HG03575 (cell line): ENCODE measurements at regions not wholly inside any gene's neighbourhood (a gene's known extent, or its start where the extent isn't known, plus 50 kb on each side); places are given as distances from the start of the nearest gene placed in this dataset.

Experiments
- ATAC-seq: cut with Tn5 transposase; IDR thresholded peaks from one replicate; pipeline ENCODE4 v1.9.1; 2021; ENCODE audit not compliant: unreplicated experiment, insufficient number of reproducible peaks, low FRiP score; ENCODE audit errors: extremely low read depth

DNA sequence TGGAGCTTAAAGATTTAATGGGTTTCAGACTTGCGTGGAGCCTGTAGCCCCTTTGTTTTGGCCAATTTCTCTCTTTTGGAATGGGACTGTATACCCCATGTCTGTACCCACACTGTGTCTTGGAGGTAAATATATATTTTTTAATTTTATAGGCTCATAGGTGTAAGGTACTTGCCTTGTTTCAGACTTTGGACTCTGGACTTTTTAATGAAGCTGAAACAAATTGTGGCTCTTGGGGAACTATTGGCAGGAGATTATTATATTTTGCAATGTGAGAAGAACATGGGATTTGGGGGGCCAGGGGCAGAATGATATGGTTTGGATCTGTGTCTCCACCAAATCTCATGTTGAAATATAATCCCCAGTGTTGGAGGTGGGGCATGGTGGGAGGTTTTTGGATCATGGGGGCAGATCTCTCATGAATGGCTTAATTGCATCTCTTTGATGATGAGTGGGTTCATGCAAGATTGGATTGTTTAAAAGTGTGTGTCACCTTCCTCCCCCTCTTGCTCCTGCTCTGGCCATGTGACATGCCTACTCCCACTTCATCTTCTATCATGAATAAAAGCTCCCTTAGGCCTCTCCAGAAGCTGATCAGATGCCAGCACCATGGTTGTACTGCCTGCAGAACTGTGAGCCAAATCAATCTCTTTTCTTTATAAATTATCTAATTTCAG, 74.1 kb upstream of the ARHGAP20 start:
- no peak for ATAC-seq

DNA sequence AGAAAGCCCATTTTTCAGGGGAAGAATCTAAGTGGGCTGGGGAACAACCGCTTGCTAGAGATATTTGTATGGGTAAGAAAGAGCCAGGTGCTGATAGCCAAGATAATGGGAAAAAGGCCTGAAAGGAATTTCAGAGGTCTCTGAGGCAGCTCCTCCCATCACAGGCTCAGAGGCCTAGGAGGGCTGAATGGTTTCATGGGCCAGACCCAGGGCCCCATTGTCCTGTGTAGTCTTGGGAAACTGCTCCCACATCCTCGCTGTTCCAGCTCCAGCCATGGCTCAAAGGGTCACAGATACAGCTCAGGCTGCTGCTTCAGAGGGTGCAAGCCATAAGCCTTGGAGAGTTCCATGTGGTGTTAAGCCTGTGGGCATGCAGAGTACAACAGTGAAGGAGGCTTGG, 73.2 kb upstream of the ARHGAP20 start:
- ATAC-seq = no peak

DNA sequence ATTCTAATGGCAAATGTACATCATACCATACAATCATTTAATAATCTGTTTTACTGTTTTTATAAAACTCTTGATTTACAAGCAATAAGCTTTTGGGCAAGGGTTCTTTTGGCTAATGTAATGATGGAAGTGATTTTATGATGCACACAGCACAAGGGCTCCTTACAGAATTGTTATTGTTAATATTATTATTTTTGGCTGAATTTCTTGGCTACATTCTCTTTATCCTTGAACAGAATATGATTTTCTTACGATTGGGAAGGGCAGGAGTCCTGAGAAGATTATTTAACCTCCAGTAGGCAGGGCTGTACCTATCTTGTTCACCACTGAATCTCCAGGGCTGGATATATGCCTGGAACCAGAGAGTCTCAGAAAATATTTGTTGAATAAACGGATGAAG, 70.4 kb upstream of the ARHGAP20 start:
- ATAC-seq = no peak

DNA sequence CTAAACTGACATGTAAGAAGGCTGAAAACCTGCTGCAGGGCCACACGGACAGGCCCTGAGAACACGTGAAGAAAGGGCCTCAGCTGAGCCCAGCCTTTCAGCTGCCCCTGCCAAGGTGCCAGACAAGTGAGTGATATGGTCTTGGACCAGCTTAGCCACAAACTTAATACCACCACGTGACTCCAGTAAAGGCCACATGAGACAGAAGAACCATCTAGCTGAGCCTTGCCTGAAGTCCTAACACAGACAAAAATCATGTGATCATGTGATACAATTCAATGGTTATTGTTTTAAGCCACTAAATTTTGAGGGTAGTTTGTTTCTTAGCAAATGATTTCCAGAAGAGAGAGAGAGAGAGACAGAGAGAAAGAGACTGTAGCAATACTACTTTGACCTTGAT, 66.9 kb upstream of the ARHGAP20 start:
- no peak for ATAC-seq

DNA sequence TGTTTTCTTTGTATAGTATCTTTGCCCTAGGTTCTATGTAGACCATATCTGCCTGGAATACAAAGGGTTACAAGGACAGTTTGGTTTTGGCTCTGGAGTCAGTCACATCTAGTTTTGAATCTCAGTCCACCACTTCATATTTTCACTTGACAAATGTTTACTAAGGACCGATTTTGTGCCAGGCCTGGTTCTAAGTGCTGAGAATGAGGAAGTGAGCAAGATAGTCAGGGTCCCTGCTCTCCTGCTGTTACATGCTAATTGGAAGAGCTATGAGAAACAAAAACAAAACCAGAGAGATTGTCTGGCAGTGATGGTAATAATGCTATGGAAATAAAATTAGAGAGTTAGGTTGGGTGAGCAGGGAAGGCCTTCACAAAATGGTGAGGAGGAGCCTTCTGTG, 66.1 kb upstream of the ARHGAP20 start:
- ATAC-seq = no peak

DNA sequence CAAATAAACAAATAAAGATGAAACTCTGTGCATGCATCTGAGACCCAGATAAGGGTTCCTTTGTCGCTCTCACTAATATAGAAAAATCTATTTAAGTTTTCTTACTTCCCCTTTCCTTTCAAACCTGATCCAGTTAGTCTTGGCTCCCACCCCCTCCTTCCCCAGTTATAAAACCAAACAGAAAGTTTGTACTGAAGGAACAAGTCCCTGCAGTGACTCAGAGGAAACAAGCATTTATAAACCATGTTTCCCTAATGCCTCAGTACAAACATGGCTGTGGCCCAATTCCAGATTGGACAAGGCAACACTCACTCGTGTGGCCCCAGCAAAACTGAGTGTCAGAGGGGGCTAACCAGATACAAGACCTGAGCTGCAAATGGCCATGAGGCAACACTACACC, 65.5 kb upstream of the ARHGAP20 start:
- ATAC-seq = no peak

DNA sequence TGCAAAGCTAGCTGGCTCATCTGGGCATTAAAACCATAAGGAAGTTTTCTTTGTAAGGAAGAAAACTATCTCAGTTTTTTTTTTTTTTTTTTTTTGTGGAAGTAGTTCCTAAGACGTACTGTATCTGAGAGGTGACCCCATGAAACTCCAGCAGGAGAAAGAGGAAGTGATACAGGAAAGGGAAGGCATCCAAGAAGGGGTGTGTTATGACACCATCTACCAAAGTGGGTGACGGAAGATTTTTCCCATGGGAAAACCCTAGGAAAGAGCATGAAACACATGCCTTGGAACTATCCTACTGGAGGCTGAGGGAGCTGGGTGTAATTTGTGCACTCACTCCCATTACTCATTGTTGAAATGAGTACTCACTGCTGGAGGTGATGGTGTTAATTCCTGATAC, 63.8 kb upstream of the ARHGAP20 start:
- no peak for ATAC-seq

DNA sequence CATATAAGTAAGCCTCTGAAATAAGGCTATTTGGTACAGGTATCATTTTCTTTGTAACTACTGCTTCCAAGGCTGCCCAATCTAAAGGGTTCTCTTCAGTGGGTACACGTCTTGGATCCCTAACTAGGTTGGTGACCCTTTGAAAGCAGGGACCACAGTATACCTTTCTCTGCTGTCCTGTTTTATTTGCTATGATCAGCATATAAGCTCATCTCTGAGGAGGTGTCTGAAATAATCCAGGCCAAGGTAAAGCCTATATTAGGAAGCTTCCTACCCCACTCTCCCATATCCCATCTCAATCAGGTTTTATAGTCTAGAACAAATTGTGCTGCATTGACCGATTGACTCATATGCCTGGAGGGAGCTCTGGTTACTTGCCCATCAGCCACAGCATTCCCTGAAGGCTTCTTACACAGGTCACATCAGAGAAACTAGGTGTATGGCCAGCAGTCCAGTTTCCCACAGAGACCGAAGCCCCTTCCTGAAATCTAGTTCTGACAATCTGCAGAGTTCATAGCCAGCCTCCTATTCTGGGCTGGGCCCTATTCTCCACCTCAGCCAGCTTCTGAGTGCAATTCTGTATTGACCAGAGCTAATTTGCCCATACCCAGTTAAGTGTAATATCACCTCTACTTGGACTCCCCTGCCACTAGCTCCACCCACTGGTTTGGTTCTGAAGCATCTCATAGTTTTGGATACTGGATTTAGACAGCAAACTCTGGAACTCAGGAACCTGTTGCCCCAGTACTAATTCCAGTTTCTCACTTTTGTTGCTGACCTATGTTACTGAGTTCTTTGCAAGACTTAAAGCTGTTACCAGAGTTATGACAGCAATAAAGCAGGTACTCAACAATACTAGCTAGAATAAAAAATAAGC, 62.1 kb upstream of the ARHGAP20 start:
- no peak for ATAC-seq

DNA sequence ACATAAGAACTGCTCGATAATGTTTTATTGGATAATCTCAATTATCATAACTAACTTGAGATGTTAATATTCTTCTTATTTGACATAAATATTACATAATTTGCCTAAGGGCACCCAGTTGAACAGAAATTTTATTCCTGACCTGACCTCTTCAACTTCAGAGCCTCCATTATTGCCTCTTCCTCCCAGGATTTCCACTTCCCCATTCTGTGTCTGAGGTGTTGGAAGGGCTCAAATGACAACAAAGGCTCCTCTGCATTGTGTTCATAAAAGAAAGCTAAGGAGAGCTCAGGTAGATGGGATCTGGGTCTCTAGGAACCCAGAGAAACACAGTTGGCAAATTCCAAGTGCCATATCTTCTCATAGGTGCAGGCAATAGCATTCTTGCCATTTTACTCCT, 61.2 kb upstream of the ARHGAP20 start:
- no peak for ATAC-seq

DNA sequence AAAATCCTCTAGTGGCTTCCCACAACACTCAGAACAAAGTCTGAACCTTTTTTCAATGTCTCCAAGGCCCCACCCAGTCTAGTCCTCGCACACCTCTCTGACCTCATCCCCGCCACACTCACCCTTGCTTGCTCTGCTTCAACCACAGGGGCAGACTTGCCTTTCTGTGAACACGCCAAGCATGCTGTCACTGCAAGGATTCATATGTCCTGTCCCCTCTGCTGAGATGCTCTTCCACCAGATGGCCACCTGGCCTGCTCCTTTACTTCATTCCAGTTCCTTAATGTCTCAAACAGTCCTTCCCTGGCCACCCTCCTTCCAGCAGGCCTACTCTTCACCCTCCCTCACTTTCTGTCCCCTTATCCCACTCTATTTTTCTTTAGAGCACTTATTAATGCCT, 60.6 kb upstream of the ARHGAP20 start:
- no peak for ATAC-seq

DNA sequence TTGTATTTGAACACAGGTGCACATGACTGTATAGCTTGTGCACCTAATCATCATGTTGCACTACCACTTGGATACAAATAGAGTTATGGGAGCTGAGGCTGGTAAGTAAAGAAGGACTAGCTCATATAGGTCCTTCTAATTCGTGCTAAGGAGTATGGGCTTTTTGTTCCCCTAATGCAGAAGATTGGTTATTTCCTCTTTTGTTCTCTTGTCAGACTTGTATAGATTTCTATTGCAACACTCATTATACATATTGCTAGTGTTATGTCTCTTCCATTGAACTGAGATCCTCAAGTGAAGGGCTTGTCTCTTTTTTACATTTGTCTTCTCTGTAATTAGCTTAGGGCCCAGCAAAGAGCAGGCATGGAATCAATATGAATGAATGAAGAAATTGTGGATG, 54.1 kb upstream of the ARHGAP20 start:
- ATAC-seq = no peak

DNA sequence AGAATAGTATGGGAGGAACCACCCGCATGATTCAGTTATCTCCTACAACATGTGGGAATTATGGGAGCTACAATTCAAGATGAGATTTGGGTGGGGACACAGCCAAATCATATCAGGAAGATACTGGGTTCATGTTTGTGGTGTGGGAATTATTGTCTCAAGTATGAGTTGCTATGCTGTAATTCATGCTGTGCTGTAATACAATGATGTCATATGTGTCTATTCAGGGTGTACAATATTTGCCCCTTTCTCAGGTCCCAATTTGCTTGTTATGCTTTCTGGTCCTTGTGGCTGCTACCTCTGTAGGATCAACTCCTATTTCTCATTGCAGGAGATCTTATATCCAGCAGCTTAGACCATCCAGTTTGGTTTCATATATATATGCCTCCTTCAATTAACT, 52.2 kb upstream of the ARHGAP20 start:
- no peak for ATAC-seq

DNA sequence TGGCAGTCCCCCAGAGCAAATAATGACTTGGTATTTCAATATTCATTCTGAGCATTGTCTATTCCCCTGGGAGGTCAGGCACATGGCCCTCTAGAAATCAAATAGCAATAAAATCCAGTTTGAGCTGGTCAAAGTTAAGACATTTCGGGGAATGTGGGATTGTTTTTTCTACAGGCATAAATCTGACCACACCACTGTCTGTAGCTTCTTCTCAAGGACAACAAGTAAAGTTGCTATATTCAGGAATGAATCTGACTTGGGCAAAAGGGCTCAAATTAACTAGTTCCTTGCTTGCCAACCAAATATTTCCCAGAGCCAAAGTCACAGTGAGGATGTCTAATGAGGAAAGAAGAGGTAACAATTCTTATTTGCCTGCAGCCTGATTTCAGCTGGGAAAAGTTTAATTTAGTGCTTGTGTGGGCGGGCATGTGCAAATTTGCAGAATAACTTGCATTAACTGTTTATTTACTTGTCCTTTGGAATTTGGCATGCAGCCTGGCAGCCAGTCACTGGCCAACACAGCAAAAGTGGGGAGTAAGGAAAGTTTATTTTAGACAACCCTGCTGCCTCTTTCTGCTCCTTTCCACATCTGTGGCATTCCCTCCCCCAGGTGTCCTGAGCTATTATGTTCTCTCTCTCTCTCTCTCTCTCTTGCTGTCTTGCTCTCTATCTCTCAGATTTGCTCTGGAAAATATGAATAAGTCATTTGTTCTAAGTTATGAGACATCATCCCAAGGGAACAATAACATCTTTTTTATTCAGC, 51.2 kb upstream of the ARHGAP20 start:
- no peak for ATAC-seq

DNA sequence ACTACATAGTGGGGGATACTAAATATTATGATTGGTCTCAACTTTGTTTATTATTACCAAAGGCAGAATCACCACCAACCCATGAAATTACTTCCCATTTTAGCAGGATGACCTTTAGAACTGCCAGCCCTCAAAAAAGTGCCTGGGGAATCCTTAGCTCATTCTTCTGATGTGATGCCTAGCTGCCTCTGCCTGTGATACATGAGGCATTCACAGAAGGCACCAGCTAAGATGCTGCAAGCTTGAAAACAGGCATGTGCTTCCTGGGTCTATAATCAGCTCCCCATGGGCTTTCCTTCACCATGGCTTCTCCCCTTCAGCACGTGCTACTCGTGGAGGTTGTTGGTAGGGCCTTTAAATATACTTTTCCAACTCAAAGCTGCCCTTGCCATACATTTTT, 50.4 kb upstream of the ARHGAP20 start:
- no peak for ATAC-seq
